Ecto neural progenitor cell (in vitro differentiated cells): ENCODE measurements at regions not wholly inside any gene's neighbourhood (a gene's known extent, or its start where the extent isn't known, plus 50 kb on each side); places are given as distances from the start of the nearest gene placed in this dataset.

Experiments
- DNase-seq: peaks from one replicate; pipeline ENCODE4 v3.0.0-alpha.2; 2018; ENCODE audit warnings: low spot score

GRCh38 chr9:108345826-108346225, 510.0 kb downstream of the ACTL7B start:
- DNase-seq: no peak

DNA sequence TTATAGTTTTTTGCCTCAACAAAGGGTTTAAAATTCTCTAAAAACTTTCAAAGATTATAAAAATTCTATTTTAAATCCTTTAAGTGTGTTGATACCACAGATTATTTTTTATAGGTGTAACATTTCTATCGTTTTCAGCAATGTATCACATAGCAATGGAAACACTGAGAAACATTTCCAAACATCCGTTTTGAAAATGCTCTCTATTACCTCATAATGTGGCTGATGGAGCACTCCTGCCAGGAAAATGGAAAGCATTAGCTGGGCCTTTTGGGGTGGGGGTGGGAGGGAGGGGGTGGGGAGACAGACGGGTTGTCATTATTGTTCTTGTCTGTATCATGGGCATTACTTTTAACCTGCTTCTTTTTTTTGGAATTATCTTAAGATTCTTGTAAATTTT, 516.5 kb downstream of the ACTL7B start:
- DNase-seq: no peak

DNA sequence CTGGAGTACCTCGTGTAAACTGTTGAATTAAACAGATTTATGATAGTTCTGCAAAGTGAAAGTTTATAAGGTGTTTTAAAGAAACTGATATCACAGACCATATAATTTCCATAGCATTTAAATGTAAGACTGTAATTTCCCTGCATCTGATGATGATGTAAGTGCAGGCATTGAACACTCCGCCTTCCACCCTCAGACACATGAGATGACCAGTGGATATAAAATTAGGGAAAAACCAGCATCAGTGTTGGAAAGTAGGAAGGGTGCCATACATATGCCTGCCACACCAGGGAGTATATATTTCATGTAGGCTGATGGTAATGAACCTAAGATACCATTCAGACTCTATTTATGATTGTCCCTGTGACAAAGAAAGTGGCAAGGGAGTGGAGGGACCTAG, 519.2 kb downstream of the ACTL7B start:
- DNase-seq: no peak

DNA sequence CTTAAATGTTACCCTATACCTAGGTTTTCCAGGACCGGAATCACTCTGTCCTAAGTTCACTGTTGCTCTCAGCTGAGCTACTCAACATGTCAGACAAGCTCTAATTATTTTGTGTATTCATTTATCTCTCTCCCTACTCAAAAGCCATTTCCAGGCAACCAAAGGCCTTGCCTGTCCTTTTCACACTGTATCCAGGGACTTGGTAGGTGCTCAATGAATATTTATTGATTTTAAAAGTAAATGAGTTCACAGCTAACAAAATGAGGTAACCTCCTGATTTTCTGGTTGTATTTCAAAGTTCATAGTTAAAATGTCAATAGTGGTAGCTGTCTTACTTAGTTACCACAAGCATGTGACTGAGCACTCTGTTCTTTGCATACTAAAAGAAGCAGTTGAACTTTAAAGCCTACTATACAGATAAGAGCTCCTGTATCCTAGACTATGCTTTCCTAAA, 522.2 kb downstream of the ACTL7B start:
- DNase-seq: no peak

- no peak for DNase-seq
Measured at GRCh38 chr9:108331596-108331995, 524.2 kb downstream of the ACTL7B start.

GRCh38 chr9:108325406-108325805, 530.4 kb downstream of the ACTL7B start:
- DNase-seq: no peak

DNA sequence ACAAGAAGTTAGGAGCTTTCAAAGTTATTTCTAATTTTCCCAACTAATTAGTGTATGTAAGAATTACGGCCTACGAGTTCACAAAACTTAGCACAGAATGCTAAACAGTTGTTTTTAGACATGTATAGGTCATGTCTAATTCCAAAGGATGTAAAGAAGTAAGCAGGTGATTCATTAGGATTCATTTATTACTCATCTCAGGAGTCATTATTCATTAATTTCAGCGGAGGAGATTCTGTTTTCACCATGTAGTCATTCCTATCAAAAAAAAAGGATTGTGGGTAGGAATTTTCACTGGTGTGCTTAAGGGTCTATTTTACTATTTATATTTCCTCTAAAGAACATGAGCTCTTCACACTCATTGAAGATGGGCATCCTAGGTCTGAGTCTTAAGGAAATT, 532.2 kb downstream of the ACTL7B start:
- DNase-seq: no peak

DNA sequence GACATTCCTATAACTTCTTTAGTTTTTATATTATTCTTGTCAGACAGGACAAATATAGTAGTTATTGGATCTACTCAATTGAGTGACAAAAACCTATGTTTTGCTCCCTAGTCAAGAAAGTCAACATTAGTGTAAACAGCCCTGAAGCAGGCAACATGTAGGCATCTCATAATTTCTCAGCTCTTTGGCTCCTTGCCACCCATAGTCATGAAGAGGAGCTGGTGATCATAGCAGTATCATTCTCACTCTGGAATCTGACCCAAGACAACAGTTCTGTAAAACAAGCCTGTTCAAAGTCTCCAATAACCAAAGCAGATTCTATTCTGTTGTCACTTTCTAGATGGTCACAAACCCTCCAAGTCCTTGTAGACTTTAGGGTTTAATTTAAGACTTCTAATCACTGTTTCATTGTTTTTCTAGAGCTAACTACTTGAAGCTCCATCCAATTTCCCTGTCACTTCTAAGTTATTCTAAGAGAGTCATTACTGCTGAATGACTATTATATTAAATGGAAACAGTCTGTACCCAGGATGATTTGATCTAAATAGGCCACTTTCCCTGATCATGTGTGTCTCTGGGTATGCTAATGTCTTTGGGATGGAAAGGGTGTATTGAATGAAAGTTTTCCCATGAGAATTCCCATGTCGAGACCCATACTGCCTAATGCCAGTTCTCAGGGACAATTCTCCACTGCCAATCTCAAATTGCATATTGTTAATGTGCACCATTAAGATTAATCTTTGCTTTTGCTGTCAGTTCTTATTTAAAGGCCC, 533.3 kb downstream of the ACTL7B start:
- no peak for DNase-seq

GRCh38 chr9:108316630-108317029, 539.2 kb downstream of the ACTL7B start:
- no peak for DNase-seq

DNA sequence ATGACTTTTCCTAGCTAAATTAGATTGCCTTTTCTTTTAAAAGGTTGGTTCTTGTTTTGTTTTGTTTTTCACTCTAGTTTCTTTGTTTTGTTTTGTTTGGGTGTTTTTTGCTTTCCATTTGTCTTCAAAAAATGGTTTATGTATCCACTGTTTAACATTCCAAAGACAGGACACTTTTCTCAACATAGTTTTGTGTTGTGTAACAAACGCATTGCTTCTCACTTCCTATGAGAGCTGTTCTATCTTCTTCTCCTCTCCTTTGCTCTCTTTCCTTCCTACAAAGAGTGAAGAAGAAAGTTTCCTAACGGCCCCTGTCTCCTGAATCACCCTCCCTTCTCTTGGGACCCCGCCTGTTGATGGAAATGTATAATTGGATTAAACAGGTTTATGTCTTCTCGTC, 539.7 kb downstream of the ACTL7B start:
- no peak for DNase-seq

- no peak for DNase-seq
Measured at GRCh38 chr9:108311745-108312144, 544.0 kb downstream of the ACTL7B start.

DNA sequence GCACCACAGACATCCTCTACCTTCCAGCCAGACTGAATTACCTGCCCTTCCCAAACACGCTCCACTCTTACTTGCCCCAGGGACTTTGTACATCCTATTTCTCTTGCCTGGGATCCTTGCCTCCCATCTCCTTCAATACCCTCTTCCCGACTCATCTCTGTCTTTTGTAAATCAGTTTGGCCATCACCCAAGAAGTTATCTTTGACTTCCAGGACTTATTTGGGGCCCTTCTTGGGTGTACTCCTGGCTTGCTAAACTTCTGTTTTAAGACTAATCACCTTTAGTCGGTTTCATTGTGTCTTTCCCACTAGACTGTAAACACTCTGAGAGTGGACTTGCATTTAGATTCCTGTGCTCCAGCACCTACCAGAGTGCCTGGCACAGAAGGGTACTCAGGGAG, 545.6 kb downstream of the ACTL7B start:
- DNase-seq: no peak

DNA sequence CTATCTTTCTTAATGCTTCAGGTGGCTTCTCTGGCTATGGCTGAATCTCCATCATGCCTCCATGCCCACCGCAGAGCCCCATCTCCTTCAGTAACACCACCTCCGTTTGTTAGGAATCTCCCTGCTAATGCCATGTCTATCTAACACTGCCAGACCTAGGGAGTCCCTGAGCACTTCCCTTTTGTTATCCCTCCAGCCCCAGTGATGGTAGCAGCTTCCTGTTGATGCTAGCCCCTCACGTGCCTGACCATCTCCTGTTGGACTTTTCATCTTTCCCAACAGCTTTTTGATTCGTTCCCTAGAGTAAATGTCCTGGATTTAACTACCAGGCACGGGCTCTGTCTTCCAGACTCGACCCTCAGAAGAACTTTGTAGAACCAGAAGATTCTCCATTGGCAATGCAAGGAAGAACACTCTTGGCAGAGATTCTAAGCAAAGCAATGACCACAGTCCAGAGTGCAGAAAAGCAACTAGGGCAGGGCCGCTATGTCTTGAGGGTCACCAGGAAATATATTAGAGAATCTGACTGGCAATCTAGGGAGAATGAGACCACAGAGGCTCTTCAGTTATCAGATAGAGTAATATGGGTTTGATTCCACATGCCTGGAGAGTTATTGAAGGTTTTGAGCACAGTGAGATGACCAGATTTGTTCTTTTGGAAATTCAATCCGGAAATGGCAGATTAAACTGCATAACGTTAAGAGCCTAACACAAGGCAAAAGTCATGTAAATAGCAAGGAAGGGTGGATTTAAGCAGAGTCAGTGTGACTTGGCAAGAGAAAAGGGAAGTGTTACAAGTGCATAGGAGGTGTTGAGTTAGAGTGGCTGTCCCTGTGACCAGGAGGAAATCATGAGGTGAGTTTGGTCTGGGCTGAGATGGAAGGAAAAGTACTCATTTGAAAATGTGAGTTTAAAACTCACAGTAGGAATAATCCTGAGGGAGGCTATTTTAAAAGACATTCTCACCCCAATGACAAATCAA, 555.2 kb downstream of the ACTL7B start:
- no peak for DNase-seq

DNA sequence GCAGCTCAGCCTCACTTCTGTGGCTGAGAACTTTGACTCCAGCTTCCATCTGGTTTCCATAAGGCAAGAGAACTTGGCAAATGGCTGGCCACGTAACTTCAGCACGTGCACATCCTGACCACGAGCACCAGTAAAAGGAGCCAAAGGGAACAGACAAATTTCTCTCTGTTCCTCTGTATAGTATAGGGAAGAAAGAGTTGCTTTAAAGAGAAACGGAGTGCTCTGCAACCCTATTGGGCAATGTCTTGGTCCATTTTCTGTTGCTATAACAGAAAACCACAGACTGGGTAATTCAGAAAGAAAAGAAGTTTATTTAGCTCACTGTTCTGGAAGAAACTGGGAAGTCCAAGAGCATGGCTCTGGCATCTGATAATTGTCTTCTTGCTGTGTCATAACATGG, 558.7 kb downstream of the ACTL7B start:
- no peak for DNase-seq

DNA sequence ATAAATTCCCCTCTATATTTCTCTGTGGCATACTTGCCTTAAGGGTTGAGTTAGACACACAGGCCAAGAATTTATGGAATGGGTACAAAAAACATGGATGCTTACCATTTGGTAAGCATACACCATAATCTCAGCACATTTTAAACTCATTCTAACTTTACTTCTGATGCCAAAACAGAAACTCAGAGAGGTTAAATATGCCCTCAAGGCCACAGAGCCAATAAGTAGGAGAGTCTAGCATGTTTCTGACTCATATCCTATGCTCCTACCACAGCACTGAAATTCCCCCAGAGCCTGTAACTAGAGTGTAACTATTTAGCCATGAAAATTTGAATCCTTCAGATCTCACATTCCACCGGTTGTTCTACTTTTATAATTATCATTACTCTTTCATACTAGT, 559.7 kb downstream of the ACTL7B start:
- DNase-seq: no peak

GRCh38 chr9:108291586-108291932, 564.2 kb downstream of the ACTL7B start:
- DNase-seq: no peak

GRCh38 chr9:108290839-108291585, 564.8 kb downstream of the ACTL7B start:
- no peak for DNase-seq

- DNase-seq: no peak
Measured at GRCh38 chr9:108286638-108287206, 569.1 kb downstream of the ACTL7B start.

GRCh38 chr9:108283696-108284095, 572.1 kb downstream of the ACTL7B start:
- DNase-seq: no peak

DNA sequence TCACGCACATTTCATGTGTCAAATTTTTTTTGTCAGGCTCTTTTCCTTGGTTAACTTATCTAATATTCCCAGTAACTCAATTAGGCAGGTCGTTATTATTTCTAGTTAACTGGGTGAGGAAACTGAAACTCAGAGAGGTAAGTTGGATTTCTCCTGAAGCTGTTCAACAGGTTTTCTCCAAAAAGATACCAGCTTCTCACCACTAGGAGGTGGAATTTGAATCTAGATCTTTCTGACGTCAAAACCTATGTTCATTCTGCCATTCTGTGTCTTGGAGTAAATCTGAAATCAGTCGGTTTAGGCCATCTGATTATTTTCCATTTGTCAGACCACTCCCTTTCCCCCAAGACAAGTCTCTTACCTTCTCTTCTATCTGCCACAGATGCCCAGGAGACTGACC, 572.9 kb downstream of the ACTL7B start:
- DNase-seq: no peak

DNA sequence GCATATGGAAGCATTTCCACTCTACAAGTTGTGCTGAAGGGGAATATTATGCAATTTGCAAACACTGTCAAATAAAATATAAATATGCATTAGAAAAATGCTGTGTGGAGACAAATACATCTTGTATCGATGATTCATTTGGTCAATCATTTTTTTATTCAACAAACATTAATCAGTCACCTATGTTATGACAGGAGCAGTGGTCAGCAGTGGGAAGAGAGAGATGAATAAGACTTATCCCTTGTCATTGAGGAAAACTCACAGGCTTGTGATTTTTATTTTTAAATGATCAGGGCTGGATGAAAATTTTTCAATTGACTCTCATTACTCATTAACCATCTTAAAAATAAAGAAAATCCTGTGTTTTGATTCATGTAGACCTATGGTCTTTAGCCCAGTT, 574.1 kb downstream of the ACTL7B start:
- DNase-seq: no peak

DNA sequence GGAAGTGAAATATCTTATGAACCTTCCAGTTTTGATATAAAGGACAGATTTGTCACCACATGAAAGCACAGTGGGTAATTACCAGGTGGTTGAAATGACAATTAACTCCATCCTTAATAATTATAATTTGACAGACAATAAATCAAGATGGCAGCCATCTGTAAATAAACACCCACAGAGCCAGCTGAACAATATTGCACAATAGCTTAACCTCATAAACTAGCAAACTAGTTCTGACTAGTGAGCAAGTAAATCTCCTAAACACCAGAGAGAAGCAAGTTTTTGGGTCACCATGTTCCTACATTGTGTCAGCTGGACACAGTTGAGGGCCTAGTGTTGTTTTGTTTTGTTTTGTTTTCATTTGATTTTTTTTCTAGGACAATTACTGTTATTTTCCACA, 577.4 kb downstream of the ACTL7B start:
- no peak for DNase-seq
